Smooth muscle cell of the brain vasculature (primary cell): ENCODE measurements at regions not wholly inside any gene's neighbourhood (a gene's known extent, or its start where the extent isn't known, plus 50 kb on each side); places are given as distances from the start of the nearest gene placed in this dataset.
"Not testable (repeated sequence)": the region's sequence is repeated elsewhere in the genome, so short reads cannot be mapped to it uniquely, and the experiment has no call there.

Experiments used
- DNase-seq: peaks from one replicate; pipeline ENCODE4 v3.0.0-alpha.2; 2012; ENCODE audit warnings: low read depth, low spot score

GRCh38 chr14:98927986-98928385 lies 344.0 kb downstream of the BCL11B start:
- no peak for DNase-seq

- no peak for DNase-seq
Observed at GRCh38 chr14:98928418-98928817, 343.6 kb downstream of the BCL11B start.

- DNase-seq = no peak
Observed at GRCh38 chr14:98931126-98931525, 340.9 kb downstream of the BCL11B start.

- DNase-seq = no peak
Observed at GRCh38 chr14:98931911-98932310, 340.1 kb downstream of the BCL11B start.

- no peak for DNase-seq
Observed at GRCh38 chr14:98932431-98933325, 339.3 kb downstream of the BCL11B start.

GRCh38 chr14:98934569-98934968 lies 337.4 kb downstream of the BCL11B start:
- not testable (repeated sequence) for DNase-seq

GRCh38 chr14:98935921-98936320 lies 336.1 kb downstream of the BCL11B start:
- no peak for DNase-seq

GRCh38 chr14:98937021-98937420 lies 335.0 kb downstream of the BCL11B start:
- DNase-seq = no peak

GRCh38 chr14:98937712-98938505 lies 334.1 kb downstream of the BCL11B start:
- no peak for DNase-seq

- no peak for DNase-seq
Observed at GRCh38 chr14:98940693-98941437, 331.1 kb downstream of the BCL11B start.

GRCh38 chr14:98941481-98941880 lies 330.5 kb downstream of the BCL11B start:
- DNase-seq = no peak

GRCh38 chr14:98943907-98944306 lies 328.1 kb downstream of the BCL11B start:
- DNase-seq = no peak

GRCh38 chr14:98944989-98945388 lies 327.0 kb downstream of the BCL11B start:
- no peak for DNase-seq

GRCh38 chr14:98945611-98946570 lies 326.1 kb downstream of the BCL11B start:
- DNase-seq = no peak

GRCh38 chr14:98946940-98947339 lies 325.1 kb downstream of the BCL11B start:
- DNase-seq = no peak

GRCh38 chr14:98947911-98948595 lies 323.9 kb downstream of the BCL11B start:
- DNase-seq = no peak

- no peak for DNase-seq
Observed at GRCh38 chr14:98949051-98949450, 322.9 kb downstream of the BCL11B start.

- no peak for DNase-seq
Observed at GRCh38 chr14:98949481-98950135, 322.4 kb downstream of the BCL11B start.

GRCh38 chr14:98950353-98950895 lies 321.6 kb downstream of the BCL11B start:
- no peak for DNase-seq
